Calu3 (cell line): ENCODE measurements at regions not wholly inside any gene's neighbourhood (a gene's known extent, or its start where the extent isn't known, plus 50 kb on each side); places are given as distances from the start of the nearest gene placed in this dataset.
"Not testable (repeated sequence)": the region's sequence is repeated elsewhere in the genome, so short reads cannot be mapped to it uniquely, and the experiment has no call there.

Source experiments
- BruUV-seq: library from RNA; stranded (reverse); fragments of 400-500 nt; replicated peaks from 2 replicates; lab custom pipeline; 2021; lab: Mats Ljungman, UMichigan
- CTCF ChIA-PET: fragments of 300-600 bp; sonication (Branson Sonifier 250); formaldehyde crosslinking; loops from one replicate; lab custom pipeline; 2022; ENCODE audit warnings: antibody characterized with exemption; lab: Charles Lee
- DNase-seq: peaks from one replicate; pipeline ENCODE4 v3.0.0; 2022
- H3K27ac Mint-ChIP-seq: one replicate; pipeline ENCODE4 v1.8.0; 2022; ENCODE audit warnings: mixed read lengths; ENCODE audit not compliant: unreplicated experiment
- H3K27me3 Mint-ChIP-seq: one replicate; pipeline ENCODE4 v1.8.0; 2022; ENCODE audit warnings: mixed read lengths; ENCODE audit not compliant: unreplicated experiment
- H3K36me3 Mint-ChIP-seq: one replicate; pipeline ENCODE4 v1.8.0; 2022; ENCODE audit warnings: mild to moderate bottlenecking, moderate library complexity, mixed read lengths; ENCODE audit not compliant: insufficient read depth, unreplicated experiment
- H3K4me1 Mint-ChIP-seq: one replicate; pipeline ENCODE4 v1.8.0; 2022; ENCODE audit warnings: mild to moderate bottlenecking, low read depth, mixed read lengths; ENCODE audit not compliant: unreplicated experiment
- H3K4me3 Mint-ChIP-seq: one replicate; pipeline ENCODE4 v1.8.0; 2022; ENCODE audit warnings: mild to moderate bottlenecking, low read depth, moderate library complexity, mixed read lengths; ENCODE audit not compliant: unreplicated experiment
- H3K9me3 Mint-ChIP-seq: one replicate; pipeline ENCODE4 v1.8.0; 2022; ENCODE audit warnings: low read depth, mixed read lengths; ENCODE audit not compliant: unreplicated experiment
- intact Hi-C: fragments of 100-400 bp; cut with micrococcal nuclease; formaldehyde crosslinking; loops from one replicate; pipeline ENCODE4 v1.10.0; 2022; ENCODE audit not compliant: unreplicated experiment
- TF ChIP-seq, protein P1 (sequence below): fragments of 200-600 bp; IDR thresholded peaks from one replicate; pipeline ENCODE4 v1.8.0; 2022; ENCODE audit warnings: antibody characterized with exemption; ENCODE audit not compliant: unreplicated experiment

GRCh38 chr7:32802305-32802910 lies 89.2 kb downstream of the KBTBD2 start:
- no TSS peak for BruUV-seq
- intact Hi-C loops: no loop called here
- no peak overlapping the region for H3K27ac Mint-ChIP-seq
- H3K9me3 Mint-ChIP-seq: peaks cover 17% of the 10 kb centered on the region
- no peak overlapping the region for H3K4me3 Mint-ChIP-seq
- H3K4me1 Mint-ChIP-seq: no peaks in the 10 kb centered on the region
- H3K36me3 Mint-ChIP-seq: no peaks in the 10 kb centered on the region
- CTCF ChIA-PET: no interaction called here
- H3K27me3 Mint-ChIP-seq: no peaks in the 10 kb centered on the region
- TF ChIP-seq, protein P1, sequence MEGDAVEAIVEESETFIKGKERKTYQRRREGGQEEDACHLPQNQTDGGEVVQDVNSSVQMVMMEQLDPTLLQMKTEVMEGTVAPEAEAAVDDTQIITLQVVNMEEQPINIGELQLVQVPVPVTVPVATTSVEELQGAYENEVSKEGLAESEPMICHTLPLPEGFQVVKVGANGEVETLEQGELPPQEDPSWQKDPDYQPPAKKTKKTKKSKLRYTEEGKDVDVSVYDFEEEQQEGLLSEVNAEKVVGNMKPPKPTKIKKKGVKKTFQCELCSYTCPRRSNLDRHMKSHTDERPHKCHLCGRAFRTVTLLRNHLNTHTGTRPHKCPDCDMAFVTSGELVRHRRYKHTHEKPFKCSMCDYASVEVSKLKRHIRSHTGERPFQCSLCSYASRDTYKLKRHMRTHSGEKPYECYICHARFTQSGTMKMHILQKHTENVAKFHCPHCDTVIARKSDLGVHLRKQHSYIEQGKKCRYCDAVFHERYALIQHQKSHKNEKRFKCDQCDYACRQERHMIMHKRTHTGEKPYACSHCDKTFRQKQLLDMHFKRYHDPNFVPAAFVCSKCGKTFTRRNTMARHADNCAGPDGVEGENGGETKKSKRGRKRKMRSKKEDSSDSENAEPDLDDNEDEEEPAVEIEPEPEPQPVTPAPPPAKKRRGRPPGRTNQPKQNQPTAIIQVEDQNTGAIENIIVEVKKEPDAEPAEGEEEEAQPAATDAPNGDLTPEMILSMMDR: no peak
- no peak for DNase-seq

DNA sequence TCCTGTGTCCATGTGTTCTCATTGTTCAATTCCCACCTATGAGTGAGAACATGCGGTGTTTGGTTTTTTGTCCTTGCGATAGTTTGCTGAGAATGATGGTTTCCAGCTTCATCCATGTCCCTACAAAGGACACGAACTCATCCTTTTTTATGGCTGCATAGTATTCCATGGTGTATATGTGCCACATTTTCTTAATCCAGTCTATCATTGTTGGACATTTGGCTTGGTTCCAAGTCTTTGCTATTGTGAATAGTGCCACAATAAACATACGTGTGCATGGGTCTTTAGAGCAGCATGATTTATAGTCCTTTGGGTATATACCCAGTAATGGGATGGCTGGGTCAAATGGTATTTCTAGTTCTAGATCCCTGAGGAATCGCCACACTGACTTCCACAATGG lies 98.5 kb downstream of the KBTBD2 start:
- H3K4me3 Mint-ChIP-seq, H3K27ac Mint-ChIP-seq, BruUV-seq, H3K27me3 Mint-ChIP-seq, H3K9me3 Mint-ChIP-seq, H3K36me3 Mint-ChIP-seq, H3K4me1 Mint-ChIP-seq, DNase-seq, CTCF ChIA-PET, intact Hi-C loops: not testable (repeated sequence)

- CTCF ChIA-PET, H3K27me3 Mint-ChIP-seq, H3K4me1 Mint-ChIP-seq, H3K4me3 Mint-ChIP-seq, DNase-seq, intact Hi-C loops, H3K27ac Mint-ChIP-seq, BruUV-seq, H3K36me3 Mint-ChIP-seq, H3K9me3 Mint-ChIP-seq: not testable (repeated sequence)
Observed at GRCh38 chr7:32790766-32791430, 100.7 kb downstream of the KBTBD2 start.

DNA sequence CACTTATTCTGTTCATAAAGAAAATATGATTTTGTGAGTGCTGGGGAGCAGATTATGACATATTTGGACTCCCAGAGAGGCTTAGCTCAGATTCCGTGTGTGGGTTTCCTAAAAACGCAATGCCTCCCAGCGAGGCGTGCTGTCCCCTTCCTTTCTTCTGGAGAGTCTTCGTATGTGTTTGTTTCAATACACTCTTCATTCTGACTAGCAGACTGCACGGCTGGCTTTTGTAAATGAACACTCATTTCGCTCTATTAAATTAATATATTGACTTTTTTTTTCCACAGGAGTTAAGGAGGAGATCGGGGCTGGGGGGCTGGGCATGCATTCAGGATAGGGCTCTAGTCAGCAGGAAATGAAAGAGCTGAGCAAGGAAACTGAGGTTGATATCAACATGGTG lies 102.3 kb downstream of the KBTBD2 start:
- H3K27ac Mint-ChIP-seq, H3K4me3 Mint-ChIP-seq, CTCF ChIA-PET, DNase-seq, H3K36me3 Mint-ChIP-seq, H3K27me3 Mint-ChIP-seq, H3K9me3 Mint-ChIP-seq, intact Hi-C loops, H3K4me1 Mint-ChIP-seq, BruUV-seq: not testable (repeated sequence)

- H3K4me1 Mint-ChIP-seq, BruUV-seq, H3K9me3 Mint-ChIP-seq, CTCF ChIA-PET, DNase-seq, H3K36me3 Mint-ChIP-seq, H3K27ac Mint-ChIP-seq, H3K4me3 Mint-ChIP-seq, intact Hi-C loops, H3K27me3 Mint-ChIP-seq: not testable (repeated sequence)
Observed at GRCh38 chr7:32788174-32788573, 103.4 kb downstream of the KBTBD2 start.

DNA sequence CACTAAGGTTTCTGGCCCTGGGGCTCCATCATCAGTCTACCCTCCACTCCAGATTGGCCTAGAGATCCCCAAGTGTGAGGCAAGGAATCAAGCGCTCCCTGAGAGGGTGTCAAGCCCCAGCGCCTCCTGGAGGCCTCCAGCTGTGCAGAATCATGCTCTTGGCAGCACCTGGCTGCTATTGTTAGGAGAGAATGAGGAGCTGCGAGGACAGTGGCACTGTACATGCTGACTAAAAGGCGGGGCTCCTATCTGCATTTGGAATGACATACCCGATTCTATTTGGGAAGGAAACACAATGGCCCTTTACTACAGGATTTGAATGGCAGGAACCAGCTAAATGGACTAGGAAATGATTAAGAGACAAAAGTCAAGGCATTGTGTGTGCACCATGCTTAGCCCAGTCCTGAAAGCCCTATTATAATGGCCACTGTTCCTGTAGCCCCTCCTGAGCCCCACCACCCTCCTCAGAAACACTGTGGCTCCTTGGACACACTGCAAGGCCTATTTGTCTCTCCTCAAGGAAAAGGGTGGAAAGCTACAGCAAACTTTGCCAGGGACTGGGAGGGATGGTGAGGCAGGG lies 106.1 kb downstream of the KBTBD2 start:
- CTCF ChIA-PET, H3K4me1 Mint-ChIP-seq, BruUV-seq, H3K27me3 Mint-ChIP-seq, DNase-seq, H3K36me3 Mint-ChIP-seq, H3K27ac Mint-ChIP-seq, H3K9me3 Mint-ChIP-seq, intact Hi-C loops, H3K4me3 Mint-ChIP-seq: not testable (repeated sequence)

GRCh38 chr7:32779895-32780294 lies 111.7 kb downstream of the KBTBD2 start:
- intact Hi-C loops, BruUV-seq, DNase-seq, H3K27me3 Mint-ChIP-seq, H3K4me3 Mint-ChIP-seq, CTCF ChIA-PET, H3K36me3 Mint-ChIP-seq, H3K27ac Mint-ChIP-seq, H3K9me3 Mint-ChIP-seq: not testable (repeated sequence)
- peaks cover 15% of the 10 kb centered on the region for H3K4me1 Mint-ChIP-seq
